ENCODE measurements at regions not wholly inside any gene's neighbourhood (a gene's known extent, or its start where the extent isn't known, plus 50 kb on each side); places are given as distances from the start of the nearest gene placed in this dataset.

GRCh38 chr2:149885468-149885867 lies 297.9 kb upstream of the MMADHC start:
- TF ChIP-seq CTCF (conservative IDR thresholded peaks at IDR 0.05) = no peak
- no peak for TF ChIP-seq ZFX (IDR thresholded peaks at IDR 0.05)

Measured in C4-2B (cell line).